Ishikawa (cell line): ENCODE measurements at regions not wholly inside any gene's neighbourhood (a gene's known extent, or its start where the extent isn't known, plus 50 kb on each side); places are given as distances from the start of the nearest gene placed in this dataset.

Source experiments
- CEBPB ChIP-seq: IDR thresholded peaks from 2 replicates; pipeline ENCODE4 v1.6.1; 2012
- EGR1 ChIP-seq: IDR thresholded peaks from 2 replicates; pipeline ENCODE4 v1.6.1; 2012
- EP300 ChIP-seq: IDR thresholded peaks from 2 replicates; pipeline ENCODE4 v1.6.1; 2012; ENCODE audit warnings: borderline replicate concordance
- FOXM1 ChIP-seq: IDR thresholded peaks from 2 replicates; pipeline ENCODE4 v1.6.1; 2012; ENCODE audit warnings: low read depth, borderline replicate concordance
- RAD21 ChIP-seq: IDR thresholded peaks from 2 replicates; pipeline ENCODE4 v1.6.1; 2012; ENCODE audit warnings: low read depth
- YY1 ChIP-seq: IDR thresholded peaks from 2 replicates; pipeline ENCODE4 v1.6.1; 2012; ENCODE audit warnings: low read depth
- TF ChIP-seq, protein P1 (sequence below): IDR thresholded peaks from 2 replicates; pipeline ENCODE4 v1.6.1; 2012
- TF ChIP-seq, protein P2 (sequence below): IDR thresholded peaks from 2 replicates; pipeline ENCODE4 v1.6.1; 2012

DNA sequence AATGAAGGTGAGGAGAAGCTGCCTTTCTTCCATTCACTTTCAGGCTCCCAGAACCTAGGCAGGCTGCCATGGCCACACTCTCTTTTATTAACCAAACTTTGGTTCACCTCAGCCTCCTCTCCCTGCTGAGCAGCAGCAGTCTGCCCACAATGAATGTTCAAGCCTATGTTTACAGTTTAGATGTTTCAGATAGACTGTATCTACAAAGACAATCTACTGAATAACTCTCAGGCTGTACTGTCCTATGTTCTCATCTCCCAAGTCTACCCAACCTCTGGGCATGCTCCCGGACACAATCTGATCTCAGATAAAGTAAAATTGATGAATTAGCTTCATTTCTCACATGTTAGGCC lies 59.2 kb upstream of the TMEM164 start:
- TF ChIP-seq EP300: no peak
- TF ChIP-seq FOXM1: no peak
- TF ChIP-seq, protein P1, sequence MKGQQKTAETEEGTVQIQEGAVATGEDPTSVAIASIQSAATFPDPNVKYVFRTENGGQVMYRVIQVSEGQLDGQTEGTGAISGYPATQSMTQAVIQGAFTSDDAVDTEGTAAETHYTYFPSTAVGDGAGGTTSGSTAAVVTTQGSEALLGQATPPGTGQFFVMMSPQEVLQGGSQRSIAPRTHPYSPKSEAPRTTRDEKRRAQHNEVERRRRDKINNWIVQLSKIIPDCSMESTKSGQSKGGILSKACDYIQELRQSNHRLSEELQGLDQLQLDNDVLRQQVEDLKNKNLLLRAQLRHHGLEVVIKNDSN: no peak
- TF ChIP-seq RAD21: no peak
- no peak for TF ChIP-seq CEBPB
- TF ChIP-seq, protein P2, sequence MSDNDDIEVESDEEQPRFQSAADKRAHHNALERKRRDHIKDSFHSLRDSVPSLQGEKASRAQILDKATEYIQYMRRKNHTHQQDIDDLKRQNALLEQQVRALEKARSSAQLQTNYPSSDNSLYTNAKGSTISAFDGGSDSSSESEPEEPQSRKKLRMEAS: no peak
- no peak for TF ChIP-seq YY1
- no peak for TF ChIP-seq EGR1
